GM18951 (cell line): ENCODE measurements at regions not wholly inside any gene's neighbourhood (a gene's known extent, or its start where the extent isn't known, plus 50 kb on each side); places are given as distances from the start of the nearest gene placed in this dataset.

ENCODE experiments used
- POLR2A ChIP-seq: IDR thresholded peaks from 4 replicates; pipeline ENCODE4 v1.6.1; 2011; ENCODE audit warnings: mild to moderate bottlenecking; ENCODE audit not compliant: insufficient read length, insufficient read depth; ENCODE audit errors: extremely low read depth
- in situ Hi-C: fragments of 300-500 bp; cut with MboI; formaldehyde crosslinking; loops from one replicate; pipeline ENCODE4 v1.12.0; 2022; ENCODE audit warnings: low sequenced_read_pairs, mixed read lengths, inconsistent platforms; ENCODE audit not compliant: unreplicated experiment

DNA sequence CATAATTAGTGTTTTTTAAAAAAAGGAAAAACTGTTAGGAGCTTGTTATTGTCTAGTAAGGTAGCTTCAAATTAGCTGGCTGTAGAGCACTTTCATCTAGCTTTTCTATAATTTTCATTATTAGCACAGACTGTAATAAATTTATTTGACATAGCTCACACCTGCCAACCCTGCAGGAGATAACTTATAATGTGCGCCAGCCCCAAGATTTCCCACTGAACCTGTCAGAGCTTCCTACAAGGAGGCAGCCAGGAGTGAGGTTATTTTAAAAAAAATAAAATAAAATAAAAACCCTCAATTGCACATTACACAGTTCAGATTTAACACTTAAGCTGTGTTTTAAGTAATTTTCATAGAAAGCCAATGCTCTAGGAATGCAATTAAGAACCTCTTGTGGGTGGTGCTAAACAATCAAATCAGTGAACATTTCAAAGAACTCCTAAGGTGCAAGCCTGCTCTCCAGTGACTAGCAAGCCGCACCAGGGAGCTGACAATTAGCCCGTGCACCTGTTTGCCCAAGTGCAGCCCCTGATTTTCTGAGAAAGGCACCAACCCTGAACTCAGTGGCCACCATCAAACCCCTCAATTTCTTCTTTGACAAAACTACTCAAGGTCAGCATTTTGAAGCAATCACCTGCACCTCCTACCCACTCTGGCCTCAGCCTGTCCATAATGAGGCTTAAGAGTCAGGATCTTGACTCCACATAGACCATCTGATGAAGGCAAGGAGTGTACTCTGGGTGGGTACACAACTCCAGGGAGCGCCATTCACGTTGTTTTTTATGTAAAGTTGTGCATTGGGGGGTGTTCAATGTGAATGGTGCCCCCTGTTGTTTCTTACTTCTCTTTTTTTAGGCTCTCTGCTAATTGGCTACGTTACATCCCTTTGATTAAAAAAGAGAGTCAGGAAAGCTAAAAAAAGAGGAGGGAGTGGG is 385.3 kb upstream of the WWC1 start:
- no peak for TF ChIP-seq POLR2A
- in situ Hi-C loops, result no loop called here

DNA sequence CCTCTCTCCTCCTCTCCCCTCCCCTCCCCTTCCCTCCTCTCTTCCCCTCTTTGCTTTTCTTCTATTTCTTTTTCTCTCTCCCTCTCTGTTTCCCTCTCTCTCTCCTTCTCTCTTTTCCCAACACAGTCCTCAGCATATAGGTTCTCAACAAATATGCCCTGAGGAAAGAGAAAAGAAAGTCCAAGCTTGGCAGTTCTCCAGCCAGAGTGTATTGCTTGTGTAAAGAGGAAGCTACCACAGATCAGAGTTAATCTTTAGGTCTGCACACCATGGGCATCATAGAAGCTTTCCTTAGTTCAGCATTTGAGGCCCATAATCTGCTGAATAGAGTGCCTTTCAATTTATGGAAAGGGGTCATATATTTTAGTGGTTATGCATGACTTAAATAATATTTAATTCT is 382.8 kb upstream of the WWC1 start:
- TF ChIP-seq POLR2A, result no peak
- in situ Hi-C loops, result no loop called here

DNA sequence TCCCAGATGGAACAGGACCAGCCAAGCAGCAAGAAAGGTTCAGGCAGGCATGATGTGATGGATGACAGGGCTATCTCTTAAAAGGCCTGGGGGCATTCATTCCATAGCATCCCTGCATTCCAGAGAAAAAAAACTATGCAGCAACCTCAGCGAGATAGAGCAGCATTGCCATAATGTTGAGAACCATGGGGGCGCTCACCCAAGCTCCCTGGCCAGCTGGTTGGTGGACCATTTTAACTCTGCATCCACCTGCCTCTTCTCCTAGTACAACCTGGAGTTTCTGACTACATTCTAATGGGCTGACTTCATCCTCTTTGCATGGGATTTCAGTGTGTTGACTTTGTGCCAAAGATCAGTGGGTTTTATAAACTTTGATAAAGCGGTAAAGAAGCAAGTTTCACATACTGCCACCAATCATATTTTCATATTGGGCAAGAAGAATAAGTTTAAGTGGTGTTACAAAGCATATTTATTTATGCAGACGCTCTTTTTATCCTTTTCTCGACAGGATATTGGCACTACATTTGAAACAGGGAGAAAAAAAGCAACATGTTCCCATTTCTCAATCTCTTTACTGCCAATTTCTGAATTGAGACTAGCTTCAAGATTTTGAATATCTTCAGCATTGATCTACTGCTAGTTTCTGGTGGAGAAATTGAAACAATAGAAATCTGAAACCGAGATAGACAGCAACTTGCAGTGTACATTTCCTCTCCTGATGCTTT is 378.3 kb upstream of the WWC1 start:
- TF ChIP-seq POLR2A, result no peak
- in situ Hi-C loops, result no loop called here

DNA sequence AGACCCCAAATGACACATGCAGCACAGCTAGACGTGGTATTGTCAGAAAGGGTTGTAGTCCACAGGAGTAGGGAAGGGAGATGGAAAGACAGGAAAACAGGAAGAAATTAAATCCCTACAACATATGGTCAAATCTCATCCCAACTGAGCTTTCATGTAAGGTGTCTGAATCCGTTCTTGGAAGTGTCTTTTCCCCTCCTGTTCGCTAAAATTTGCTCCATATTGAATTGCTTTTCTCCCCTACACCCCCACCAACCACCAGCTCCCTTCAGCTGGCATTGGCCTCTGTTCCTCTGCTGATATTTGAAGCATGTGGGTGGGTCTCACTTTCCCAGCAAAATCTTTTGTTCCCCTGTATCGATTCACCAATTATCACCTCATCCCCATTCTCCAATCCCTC is 376.2 kb upstream of the WWC1 start:
- in situ Hi-C loops, result no loop called here
- TF ChIP-seq POLR2A, result no peak

DNA sequence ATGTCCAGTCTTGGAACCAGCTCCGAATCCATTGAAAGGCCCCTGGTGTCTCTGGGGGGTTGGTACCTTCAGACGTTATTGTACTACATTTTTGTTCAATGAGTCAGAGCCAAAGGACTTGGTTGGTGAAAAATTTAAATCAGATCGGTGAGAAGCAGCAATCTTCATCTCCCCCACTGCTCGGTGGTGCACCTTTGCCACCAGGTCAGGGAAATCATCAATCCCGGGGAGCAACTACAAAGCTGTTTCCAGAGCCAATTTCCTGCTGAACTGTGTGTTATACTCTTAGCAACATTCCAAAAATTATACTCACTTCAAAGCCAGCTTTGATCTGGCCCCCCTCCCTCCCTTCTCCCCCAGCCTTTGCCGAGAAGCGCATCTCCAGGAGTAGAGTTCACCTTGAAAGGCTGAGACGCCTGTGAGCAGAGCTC is 375.2 kb upstream of the WWC1 start:
- TF ChIP-seq POLR2A, result no peak
- in situ Hi-C loops, result no loop called here

DNA sequence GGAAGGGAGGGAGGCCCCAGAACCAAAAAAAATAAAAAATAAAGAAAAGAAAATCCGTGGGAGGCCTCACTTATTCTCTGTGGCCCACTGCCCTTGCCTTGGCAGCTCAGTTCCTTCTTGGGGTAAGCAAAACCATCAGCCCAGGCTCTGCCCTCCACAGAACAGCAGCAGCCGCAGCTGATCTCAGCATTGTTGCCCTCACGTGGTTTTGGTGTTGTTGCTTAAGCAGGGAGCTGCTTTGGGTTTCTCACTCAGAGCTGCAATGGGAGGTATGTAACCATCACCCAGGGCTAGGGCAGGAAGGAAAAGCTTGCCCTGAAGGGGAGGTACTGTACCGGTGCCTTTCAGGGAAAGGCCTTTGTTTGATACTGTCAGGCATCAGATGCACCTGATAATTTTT is 374.7 kb upstream of the WWC1 start:
- in situ Hi-C loops, result no loop called here
- no peak for TF ChIP-seq POLR2A

DNA sequence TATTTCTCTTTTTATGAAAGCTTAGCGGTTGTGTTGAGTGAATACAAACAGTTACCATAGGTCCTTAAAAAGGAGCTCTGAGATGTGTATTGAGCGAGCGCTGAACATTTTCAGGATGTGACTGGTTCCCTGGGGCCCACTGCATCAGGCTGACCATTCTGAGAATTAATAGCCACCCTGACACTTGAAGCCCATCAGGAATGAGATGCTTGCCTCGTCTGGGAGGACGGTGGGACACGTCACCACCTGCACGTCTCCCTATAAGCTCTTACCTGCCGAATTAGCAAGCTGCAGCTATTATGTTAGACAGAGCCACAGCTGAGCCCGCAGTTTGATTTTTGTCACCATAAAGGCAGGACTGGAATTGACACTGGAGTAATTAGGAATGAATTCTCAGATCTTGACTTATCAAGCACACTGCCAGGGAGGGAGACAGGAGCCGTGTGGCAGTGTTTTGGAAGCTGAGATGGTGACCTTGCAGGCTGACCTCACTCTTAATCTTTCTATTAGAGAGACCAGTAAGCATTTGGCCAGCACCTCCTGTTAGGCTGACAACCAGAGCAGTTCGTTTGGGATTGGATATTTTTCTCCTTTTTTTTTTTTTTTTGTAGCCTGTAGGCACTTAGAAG is 373.1 kb upstream of the WWC1 start:
- no peak for TF ChIP-seq POLR2A
- in situ Hi-C loops, result no loop called here

DNA sequence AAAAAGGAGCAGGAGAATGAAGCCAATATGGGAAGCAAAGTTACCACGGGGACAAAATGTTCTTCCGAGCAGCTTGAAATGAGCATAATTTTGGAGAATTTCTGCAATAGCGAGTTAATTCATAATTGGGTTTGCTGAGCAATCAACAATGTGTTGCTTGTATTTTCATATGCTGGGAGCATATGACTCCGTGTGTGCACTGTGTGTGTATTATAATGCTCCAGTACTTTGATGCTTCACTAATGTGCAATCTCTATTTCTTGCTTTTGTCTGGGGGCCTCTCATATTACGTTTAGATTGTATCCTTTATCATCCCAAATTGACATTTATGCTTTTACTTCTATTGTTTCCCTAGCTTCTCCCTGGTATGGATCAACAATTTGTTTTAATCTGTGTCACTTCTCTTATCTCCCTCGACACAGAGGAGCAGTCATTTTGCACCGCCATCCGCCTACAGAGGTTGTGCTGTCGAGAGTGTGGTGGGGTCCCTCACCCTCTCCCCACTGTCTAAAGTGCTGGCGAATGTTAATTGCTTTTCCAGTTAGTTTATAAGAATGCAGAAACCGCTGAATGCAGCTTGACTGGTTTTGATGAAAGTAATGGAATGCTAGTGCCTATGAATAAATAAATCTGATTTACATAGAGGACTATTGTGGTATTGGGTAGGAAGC is 372.5 kb upstream of the WWC1 start:
- TF ChIP-seq POLR2A, result no peak
- in situ Hi-C loops, result no loop called here

DNA sequence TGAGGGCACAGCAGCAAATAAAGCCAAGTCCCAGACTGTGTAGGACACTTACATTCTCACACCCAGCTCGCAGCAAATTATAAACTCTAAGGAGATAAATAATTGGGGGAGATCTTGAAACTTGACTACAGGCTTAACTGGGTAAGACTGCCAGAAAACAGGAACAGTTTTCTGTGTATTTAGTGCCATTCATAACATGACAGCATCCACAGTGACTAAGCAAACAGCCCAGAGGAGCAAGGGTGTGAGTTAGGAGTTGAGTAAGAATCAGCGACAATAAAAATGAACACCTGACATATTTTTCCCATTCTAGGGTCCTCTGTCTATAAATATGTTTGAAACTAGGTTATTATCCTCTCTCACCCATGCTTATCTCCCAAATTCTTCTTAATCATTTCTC is 370.9 kb upstream of the WWC1 start:
- no peak for TF ChIP-seq POLR2A
- in situ Hi-C loops, result no loop called here

DNA sequence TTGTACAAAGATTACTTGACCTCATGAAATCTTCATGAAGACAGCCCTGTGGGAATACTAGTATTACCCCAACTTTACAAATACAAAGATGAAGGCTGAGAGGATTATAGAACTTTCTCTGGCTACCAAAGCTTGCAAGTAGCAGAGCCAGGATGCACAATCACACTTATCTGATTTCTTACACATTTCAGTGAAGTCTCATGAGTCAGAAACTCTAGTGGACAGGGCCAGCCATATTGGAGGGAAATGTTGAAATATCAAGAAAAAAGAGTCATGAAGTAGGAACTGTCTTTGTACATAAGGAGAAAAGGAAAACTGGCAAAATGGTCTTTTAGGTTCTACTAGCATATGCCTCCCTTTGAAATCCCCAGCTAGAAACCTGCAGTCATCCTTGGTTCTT is 369.6 kb upstream of the WWC1 start:
- TF ChIP-seq POLR2A, result no peak
- in situ Hi-C loops, result no loop called here

DNA sequence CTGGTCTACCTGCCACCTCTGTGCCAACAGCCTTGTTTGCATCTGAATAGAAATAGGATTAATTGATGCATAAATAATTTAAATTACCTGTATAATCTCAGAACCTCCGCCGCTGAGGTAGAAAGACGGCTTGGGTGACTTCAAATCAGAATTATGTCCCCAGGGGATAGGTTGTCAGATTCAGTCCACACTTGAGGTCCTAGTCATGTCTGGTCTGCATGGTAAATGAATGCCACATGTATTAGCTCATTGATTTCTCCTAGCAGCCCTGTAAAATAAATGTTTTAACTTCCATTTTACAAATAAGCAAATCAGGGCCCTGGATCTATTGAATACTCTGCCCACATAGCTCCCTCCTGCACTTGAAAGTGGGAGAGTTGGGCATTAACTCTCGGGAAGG is 368.0 kb upstream of the WWC1 start:
- in situ Hi-C loops, result no loop called here

DNA sequence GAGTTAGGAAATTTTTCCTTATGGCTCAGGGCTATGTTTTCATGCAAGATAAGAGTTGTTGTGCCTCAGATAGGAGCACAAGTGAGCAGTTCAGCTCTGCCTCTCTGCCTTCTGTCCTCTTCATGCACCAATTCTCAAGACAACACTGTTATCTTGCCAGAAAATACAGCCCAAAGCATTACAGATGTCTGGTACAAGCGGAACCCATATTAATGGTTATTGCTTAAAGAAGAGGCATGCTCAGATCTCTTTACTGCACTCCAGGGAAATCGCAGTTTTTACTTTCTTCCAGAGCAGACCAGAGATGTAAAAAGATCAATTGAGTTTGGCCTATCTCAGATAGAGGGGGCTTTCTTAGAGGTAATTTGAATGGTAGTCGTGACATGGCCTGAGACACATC is 361.6 kb upstream of the WWC1 start:
- no peak for TF ChIP-seq POLR2A
- in situ Hi-C loops, result no loop called here

More for the DNA sequence above, 368.0 kb upstream of the WWC1 start:
- no peak for TF ChIP-seq POLR2A

DNA sequence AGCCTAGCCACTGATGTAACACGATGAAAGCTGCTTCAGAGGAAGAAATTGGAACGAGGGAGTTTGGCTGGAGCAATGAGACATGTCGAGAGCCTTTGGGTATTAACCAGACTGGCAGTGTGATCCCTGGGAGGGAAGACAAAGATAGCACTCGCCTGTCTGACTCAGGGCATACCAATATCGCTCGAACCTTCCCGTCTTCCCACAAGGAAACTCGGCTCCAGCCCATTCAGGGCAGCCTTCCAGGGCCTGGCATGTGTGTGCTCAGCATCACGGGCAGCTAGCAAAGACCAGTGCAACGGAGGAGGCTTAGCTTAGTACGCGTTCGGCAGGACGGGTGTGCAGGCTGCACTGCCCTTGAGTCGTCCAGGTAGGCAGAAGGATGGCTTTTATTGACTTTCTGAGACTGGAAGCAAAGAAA is 356.9 kb upstream of the WWC1 start:
- in situ Hi-C loops, result no loop called here
- no peak for TF ChIP-seq POLR2A

DNA sequence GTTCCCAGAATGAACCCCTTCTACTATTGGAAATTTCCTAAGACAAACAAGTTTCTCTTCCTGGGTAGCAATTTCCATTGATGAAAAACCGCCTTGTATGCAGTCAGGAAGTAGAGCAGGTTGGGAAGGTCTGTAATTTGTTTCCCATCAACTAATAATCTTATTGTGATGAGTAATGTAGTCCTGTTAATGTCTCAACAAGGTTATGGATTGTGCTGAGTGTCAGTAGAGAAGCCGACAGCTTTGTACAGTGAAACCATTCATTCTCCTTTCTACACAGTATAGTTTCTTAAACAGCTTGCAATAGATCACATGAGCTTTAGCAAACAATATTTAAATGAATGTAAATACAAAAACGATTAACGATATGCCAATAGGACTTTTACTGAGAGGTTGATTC is 355.4 kb upstream of the WWC1 start:
- in situ Hi-C loops, result no loop called here

More for the DNA sequence above, 355.4 kb upstream of the WWC1 start:
- TF ChIP-seq POLR2A, result no peak
